ENCODE measurements at regions not wholly inside any gene's neighbourhood (a gene's known extent, or its start where the extent isn't known, plus 50 kb on each side); places are given as distances from the start of the nearest gene placed in this dataset.

- DNase-seq (ENCODE audit: extremely low read depth in 1 of 11, low read depth in 9 of 11, low spot score in 4 of 11) = no peak
Measured at GRCh38 chr4:24476282-24476681, 108.1 kb downstream of the DHX15 start.

- no peak for DNase-seq (ENCODE audit: extremely low read depth in 1 of 11, low read depth in 9 of 11, low spot score in 4 of 11)
Measured at GRCh38 chr4:24475756-24476155, 108.6 kb downstream of the DHX15 start.

GRCh38 chr4:24473309-24473721 lies 111.0 kb downstream of the DHX15 start:
- peak in 1 of 11 donors; percentile 25 for DNase-seq (ENCODE audit: extremely low read depth in 1 of 11, low read depth in 9 of 11, low spot score in 4 of 11)

- peak in 5 of 11 donors; percentile 61 to 81 (median 71) for DNase-seq (ENCODE audit: extremely low read depth in 1 of 11, low read depth in 9 of 11, low spot score in 4 of 11)
Measured at GRCh38 chr4:24472514-24473308, 111.6 kb downstream of the DHX15 start.

- DNase-seq (ENCODE audit: extremely low read depth in 1 of 11, low read depth in 9 of 11, low spot score in 4 of 11) = peak in 1 of 11 donors; percentile 14
Measured at GRCh38 chr4:24472161-24472510, 112.2 kb downstream of the DHX15 start.

- peak in 2 of 11 donors; percentile 6 to 15 for DNase-seq (ENCODE audit: extremely low read depth in 1 of 11, low read depth in 9 of 11, low spot score in 4 of 11)
Measured at GRCh38 chr4:24471486-24472160, 112.7 kb downstream of the DHX15 start.

GRCh38 chr4:24470666-24471485 lies 113.5 kb downstream of the DHX15 start:
- peak in 3 of 11 donors; percentile 34 to 50 (median 40) for DNase-seq (ENCODE audit: extremely low read depth in 1 of 11, low read depth in 9 of 11, low spot score in 4 of 11)

GRCh38 chr4:24468071-24468470 lies 116.3 kb downstream of the DHX15 start:
- no peak for DNase-seq (ENCODE audit: extremely low read depth in 1 of 11, low read depth in 9 of 11, low spot score in 4 of 11)

GRCh38 chr4:24464566-24464965 lies 119.8 kb downstream of the DHX15 start:
- no peak for DNase-seq (ENCODE audit: extremely low read depth in 1 of 11, low read depth in 9 of 11, low spot score in 4 of 11)

GRCh38 chr4:24456431-24456830 lies 127.9 kb downstream of the DHX15 start:
- DNase-seq (ENCODE audit: extremely low read depth in 1 of 11, low read depth in 9 of 11, low spot score in 4 of 11) = no peak

GRCh38 chr4:24453951-24454350 lies 130.4 kb downstream of the DHX15 start:
- no peak for DNase-seq (ENCODE audit: extremely low read depth in 1 of 11, low read depth in 9 of 11, low spot score in 4 of 11)

GRCh38 chr4:24451870-24452269 lies 132.5 kb downstream of the DHX15 start:
- DNase-seq (ENCODE audit: extremely low read depth in 1 of 11, low read depth in 9 of 11, low spot score in 4 of 11) = no peak

GRCh38 chr4:24443200-24443599 lies 141.2 kb downstream of the DHX15 start:
- DNase-seq (ENCODE audit: extremely low read depth in 1 of 11, low read depth in 9 of 11, low spot score in 4 of 11) = no peak

- no peak for DNase-seq (ENCODE audit: extremely low read depth in 1 of 11, low read depth in 9 of 11, low spot score in 4 of 11)
Measured at GRCh38 chr4:24440765-24441164, 143.6 kb downstream of the DHX15 start.

GRCh38 chr4:24434241-24434640 lies 150.1 kb downstream of the DHX15 start:
- DNase-seq (ENCODE audit: extremely low read depth in 1 of 11, low read depth in 9 of 11, low spot score in 4 of 11) = no peak

- peak in 2 of 11 donors; percentile 4 to 20 for DNase-seq (ENCODE audit: extremely low read depth in 1 of 11, low read depth in 9 of 11, low spot score in 4 of 11)
Measured at GRCh38 chr4:24433515-24434214, 150.7 kb downstream of the DHX15 start.

GRCh38 chr4:24428850-24429249 lies 155.5 kb downstream of the DHX15 start:
- no peak for DNase-seq (ENCODE audit: extremely low read depth in 1 of 11, low read depth in 9 of 11, low spot score in 4 of 11)

GRCh38 chr4:24426557-24426956 lies 157.8 kb downstream of the DHX15 start:
- DNase-seq (ENCODE audit: extremely low read depth in 1 of 11, low read depth in 9 of 11, low spot score in 4 of 11) = no peak

GRCh38 chr4:24425863-24426262 lies 158.5 kb downstream of the DHX15 start:
- no peak for DNase-seq (ENCODE audit: extremely low read depth in 1 of 11, low read depth in 9 of 11, low spot score in 4 of 11)
